HepG2 (cell line): ENCODE measurements at regions not wholly inside any gene's neighbourhood (a gene's known extent, or its start where the extent isn't known, plus 50 kb on each side); places are given as distances from the start of the nearest gene placed in this dataset.

Experiments
- ADNP ChIP-seq: sonication (generic); formaldehyde crosslinking; IDR thresholded peaks from 2 replicates; pipeline ENCODE4 v1.4.0; 2020; ENCODE audit warnings: missing genetic modification reagents
- ATF2 ChIP-seq: sonication (generic); formaldehyde crosslinking; IDR thresholded peaks from 2 replicates; pipeline ENCODE4 v1.4.0; 2020; ENCODE audit warnings: missing genetic modification reagents
- BORCS8-MEF2B ChIP-seq: sonication (generic); formaldehyde crosslinking; IDR thresholded peaks from 2 replicates; pipeline ENCODE4 v1.8.0; 2022; ENCODE audit warnings: mild to moderate bottlenecking, missing genetic modification reagents
- CAMTA2 ChIP-seq: sonication (generic); formaldehyde crosslinking; IDR thresholded peaks from 2 replicates; pipeline ENCODE4 v1.4.0; 2020; ENCODE audit warnings: mild to moderate bottlenecking, missing genetic modification reagents, borderline replicate concordance
- DNMT3B ChIP-seq: conservative IDR thresholded peaks from 2 replicates; pipeline ENCODE4 v1.6.1; 2016; ENCODE audit warnings: missing biosample characterization, control low read depth
- JUN ChIP-seq: sonication (generic); formaldehyde crosslinking; IDR thresholded peaks from 2 replicates; pipeline ENCODE4 v1.4.0; 2020; ENCODE audit warnings: mild to moderate bottlenecking, missing genetic modification reagents
- MAF1 ChIP-seq: sonication (generic); formaldehyde crosslinking; IDR thresholded peaks from 2 replicates; pipeline ENCODE4 v1.5.0; 2020; ENCODE audit warnings: missing genetic modification reagents, borderline replicate concordance
- MEIS1 ChIP-seq: sonication (generic); formaldehyde crosslinking; IDR thresholded peaks from 2 replicates; pipeline ENCODE4 v1.9.0; 2021; ENCODE audit warnings: mild to moderate bottlenecking, missing genetic modification reagents, moderate library complexity, borderline replicate concordance
- NFYC ChIP-seq: IDR thresholded peaks from 2 replicates; pipeline ENCODE4 v1.6.1; 2016; ENCODE audit warnings: missing genetic modification reagents, missing compliant biosample characterization
- RBFOX2 ChIP-seq: fragments of 200-400 bp; formaldehyde crosslinking; IDR thresholded peaks from 2 replicates; pipeline ENCODE4 v1.6.1; 2017; ENCODE audit warnings: low read depth, mild to moderate bottlenecking, low read length
- SETDB1 ChIP-seq: sonication (generic); formaldehyde crosslinking; IDR thresholded peaks from 2 replicates; pipeline ENCODE4 v1.5.1; 2020; ENCODE audit warnings: missing genetic modification reagents, mild to moderate bottlenecking, borderline replicate concordance
- SIN3B ChIP-seq: fragments of 150-350 bp; IDR thresholded peaks from 2 replicates; pipeline ENCODE4 v1.6.1; 2014; ENCODE audit warnings: low read length
- SYNCRIP ChIP-seq: fragments of 200-400 bp; formaldehyde crosslinking; IDR thresholded peaks from 2 replicates; pipeline ENCODE4 v1.6.1; 2018; ENCODE audit warnings: mild to moderate bottlenecking, low read depth, low read length; ENCODE audit not compliant: insufficient read depth
- ZNF10 ChIP-seq: sonication (generic); formaldehyde crosslinking; IDR thresholded peaks from 2 replicates; pipeline ENCODE4 v1.4.0; 2020; ENCODE audit warnings: mild to moderate bottlenecking, low read depth, missing genetic modification reagents, borderline replicate concordance
- ZNF24 ChIP-seq: fragments of 450-650 bp; IDR thresholded peaks from 2 replicates; pipeline ENCODE4 v1.6.1; 2017; ENCODE audit warnings: antibody characterized with exemption, mild to moderate bottlenecking
- ZNF333 ChIP-seq: sonication (generic); formaldehyde crosslinking; IDR thresholded peaks from 2 replicates; pipeline ENCODE4 v1.4.0; 2020; ENCODE audit warnings: mild to moderate bottlenecking, missing genetic modification reagents, borderline replicate concordance
- ZNF337 ChIP-seq: sonication (generic); formaldehyde crosslinking; IDR thresholded peaks from 2 replicates; pipeline ENCODE4 v1.5.1; 2020; ENCODE audit warnings: missing genetic modification reagents, low read depth, mild to moderate bottlenecking, borderline replicate concordance
- ZNF432 ChIP-seq: sonication (generic); formaldehyde crosslinking; IDR thresholded peaks from 2 replicates; pipeline ENCODE4 v1.5.0; 2020; ENCODE audit warnings: missing genetic modification reagents, mild to moderate bottlenecking, borderline replicate concordance
- ZNF564 ChIP-seq: sonication (generic); formaldehyde crosslinking; IDR thresholded peaks from 2 replicates; pipeline ENCODE4 v1.8.1; 2023; ENCODE audit warnings: mild to moderate bottlenecking, missing genetic modification reagents
- ZNF597 ChIP-seq: sonication (generic); formaldehyde crosslinking; IDR thresholded peaks from 2 replicates; pipeline ENCODE4 v1.5.0; 2020; ENCODE audit warnings: missing genetic modification reagents
- ZNF674 ChIP-seq: sonication (generic); formaldehyde crosslinking; IDR thresholded peaks from 2 replicates; pipeline ENCODE4 v1.5.0; 2020; ENCODE audit warnings: low read depth, mild to moderate bottlenecking, missing genetic modification reagents
- ZNF709 ChIP-seq: sonication (generic); formaldehyde crosslinking; IDR thresholded peaks from 2 replicates; pipeline ENCODE4 v1.5.0; 2020; ENCODE audit warnings: mild to moderate bottlenecking, missing genetic modification reagents
- ZNF749 ChIP-seq: sonication (generic); formaldehyde crosslinking; IDR thresholded peaks from 2 replicates; pipeline ENCODE4 v1.8.0; 2022; ENCODE audit warnings: mild to moderate bottlenecking, missing genetic modification reagents, moderate library complexity, borderline replicate concordance
- ZNF782 ChIP-seq: sonication (generic); formaldehyde crosslinking; IDR thresholded peaks from 2 replicates; pipeline ENCODE4 v1.4.0; 2020; ENCODE audit warnings: missing genetic modification reagents, mild to moderate bottlenecking, borderline replicate concordance
- ZNF891 ChIP-seq: sonication (generic); formaldehyde crosslinking; IDR thresholded peaks from 2 replicates; pipeline ENCODE4 v1.5.0; 2020; ENCODE audit warnings: mild to moderate bottlenecking, missing genetic modification reagents
- TF ChIP-seq, protein P1 (sequence below): IDR thresholded peaks from 2 replicates; pipeline ENCODE4 v1.6.1; 2016; ENCODE audit warnings: missing compliant biosample characterization, missing genetic modification reagents, borderline replicate concordance

DNA sequence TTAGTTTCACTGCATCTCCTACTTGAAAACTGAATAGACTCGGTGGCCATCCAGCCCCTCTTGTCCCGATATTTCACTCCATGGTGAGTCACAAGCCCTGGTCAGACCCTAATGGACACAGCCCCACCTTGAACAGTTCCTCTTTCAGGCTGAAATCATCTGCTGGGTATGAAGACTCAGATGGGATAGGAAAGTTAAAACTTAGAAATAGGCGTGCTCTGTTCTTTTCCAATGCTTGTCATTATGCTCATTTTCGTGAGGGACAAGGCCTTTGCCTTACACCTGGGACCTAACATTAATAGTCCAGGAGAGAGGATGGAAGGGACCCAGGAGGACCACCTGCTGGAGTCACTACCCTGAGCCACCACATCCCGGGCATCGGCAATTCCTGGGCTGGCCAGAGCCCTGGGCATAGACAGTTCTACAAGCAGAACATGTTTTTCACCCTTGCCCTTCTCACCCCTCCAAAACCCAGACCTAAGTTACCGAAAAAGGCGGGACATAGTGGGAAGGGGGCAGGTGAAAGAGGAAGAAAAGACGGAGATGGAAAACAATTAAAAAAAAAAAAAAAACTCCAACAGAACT, 278.3 kb downstream of the SOX9 start (continued):
- TF ChIP-seq ADNP (CRISPR knock-in tag) (no peak), DNMT3B (0 out of 2 replicates have a peak, but pooled peaks have one; percentile 55), CAMTA2 (CRISPR knock-in tag) (no peak), ZNF10 (CRISPR knock-in tag) (no peak), ZNF564 (CRISPR knock-in tag) (peak; percentile 71; the same call in 1 of the 2 replicates), ZNF337 (CRISPR knock-in tag) (no peak), SYNCRIP (no peak), ATF2 (CRISPR knock-in tag) (no peak), ZNF709 (CRISPR knock-in tag) (no peak), BORCS8-MEF2B (CRISPR knock-in tag) (0 out of 2 replicates have a peak, but pooled peaks have one; percentile 3), ZNF24 (peak; percentile 42; the same call in 1 of the 2 replicates), ZNF674 (CRISPR knock-in tag) (no peak), ZNF333 (CRISPR knock-in tag) (0 out of 2 replicates have a peak, but pooled peaks have one; percentile 12), ZNF432 (no peak), MEIS1 (CRISPR knock-in tag) (no peak), JUN (CRISPR knock-in tag) (0 out of 2 replicates have a peak, but pooled peaks have one; percentile 15), ZNF597 (CRISPR knock-in tag) (no peak), ZNF749 (CRISPR knock-in tag) (0 out of 2 replicates have a peak, but pooled peaks have one; percentile 5), ZNF891 (CRISPR knock-in tag) (peak; percentile 75; the same call in 1 of the 2 replicates), SIN3B (0 out of 2 replicates have a peak, but pooled peaks have one; percentile 9), NFYC (no peak), SETDB1 (CRISPR knock-in tag) (no peak), MAF1 (no peak), RBFOX2 (peak; percentile 67), ZNF782 (no peak)
- TF ChIP-seq, protein P1, sequence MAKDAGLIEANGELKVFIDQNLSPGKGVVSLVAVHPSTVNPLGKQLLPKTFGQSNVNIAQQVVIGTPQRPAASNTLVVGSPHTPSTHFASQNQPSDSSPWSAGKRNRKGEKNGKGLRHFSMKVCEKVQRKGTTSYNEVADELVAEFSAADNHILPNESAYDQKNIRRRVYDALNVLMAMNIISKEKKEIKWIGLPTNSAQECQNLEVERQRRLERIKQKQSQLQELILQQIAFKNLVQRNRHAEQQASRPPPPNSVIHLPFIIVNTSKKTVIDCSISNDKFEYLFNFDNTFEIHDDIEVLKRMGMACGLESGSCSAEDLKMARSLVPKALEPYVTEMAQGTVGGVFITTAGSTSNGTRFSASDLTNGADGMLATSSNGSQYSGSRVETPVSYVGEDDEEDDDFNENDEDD (CRISPR knock-in tag): 0 out of 2 replicates have a peak, but pooled peaks have one; percentile 18
